ENCODE measurements at regions not wholly inside any gene's neighbourhood (a gene's known extent, or its start where the extent isn't known, plus 50 kb on each side); places are given as distances from the start of the nearest gene placed in this dataset.

DNA sequence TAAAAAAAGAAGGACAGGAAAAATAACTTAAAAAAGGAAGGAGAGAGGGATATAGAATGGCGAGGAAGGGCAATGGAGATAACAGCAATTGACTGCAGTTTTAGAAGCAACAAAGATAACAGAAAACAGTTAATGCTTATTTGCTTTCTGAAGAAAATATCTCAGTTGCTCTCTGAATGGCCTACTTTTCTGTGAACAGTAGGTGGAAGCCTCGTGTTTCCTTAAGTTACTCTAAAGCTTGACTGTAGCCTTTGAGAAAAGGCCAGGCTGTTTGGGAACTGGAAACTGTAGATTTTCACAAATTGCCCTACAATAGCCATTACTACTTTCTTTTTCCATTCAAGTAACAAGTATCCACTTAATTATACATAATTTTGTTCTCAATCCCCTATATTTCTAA lies 404.5 kb downstream of the YTHDC2 start:
- no peak for DNase-seq

DNA sequence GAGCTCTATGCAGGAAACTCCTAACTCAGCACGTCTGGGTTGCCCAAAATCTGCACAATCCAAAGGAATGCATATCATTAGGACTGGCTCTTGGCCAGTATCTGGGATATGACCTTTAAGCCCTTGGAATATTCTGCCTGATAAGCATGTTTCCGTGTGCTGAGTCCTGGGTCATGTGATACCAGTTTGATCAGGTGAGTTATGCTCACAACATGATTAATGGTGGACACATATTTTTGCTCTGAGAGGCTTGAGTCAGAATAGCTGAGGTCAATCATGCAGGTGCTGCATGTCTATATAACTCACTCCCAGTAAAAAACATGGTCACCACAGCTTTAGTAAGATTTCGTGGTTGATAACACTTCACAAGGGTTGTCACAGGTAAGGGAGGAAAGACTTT lies 408.8 kb downstream of the YTHDC2 start:
- no peak for DNase-seq

DNA sequence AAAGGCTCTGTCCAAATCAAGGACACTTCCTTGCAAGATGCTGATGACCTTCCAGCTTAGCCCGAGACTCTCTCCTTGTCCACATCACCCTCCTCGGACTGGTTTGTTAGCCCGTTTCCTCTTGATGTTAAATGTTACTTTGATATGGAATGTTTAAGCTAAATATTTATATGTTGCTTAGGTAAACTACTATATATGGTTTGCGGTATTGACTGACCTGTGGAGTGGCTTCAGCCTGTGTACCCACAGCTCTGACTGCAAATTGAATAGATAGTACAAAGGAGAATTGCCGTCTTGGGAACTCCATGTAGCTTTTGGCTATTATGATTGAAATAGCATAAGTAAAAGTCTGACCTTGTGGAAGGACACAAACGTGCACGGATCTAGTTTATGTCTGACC lies 422.0 kb downstream of the YTHDC2 start:
- DNase-seq = no peak

DNA sequence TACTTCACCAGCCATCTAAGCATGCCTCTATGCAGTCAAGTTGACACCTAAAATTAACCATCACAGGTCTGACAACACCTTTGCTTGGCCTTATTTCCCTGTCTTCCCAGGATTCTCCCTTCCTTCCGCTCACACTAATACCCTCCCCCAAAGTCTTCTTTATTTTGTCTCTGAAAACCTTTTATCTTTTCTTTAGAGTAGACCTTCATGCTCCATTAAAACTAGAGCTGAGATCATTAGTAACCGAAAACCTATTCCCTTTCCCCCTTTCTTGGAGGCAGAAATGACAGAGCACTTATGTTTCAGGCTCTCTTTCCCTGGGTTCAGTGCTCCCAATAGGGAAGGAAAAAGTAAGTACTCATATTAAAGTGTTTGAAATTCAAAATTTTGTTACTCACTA lies 423.8 kb downstream of the YTHDC2 start:
- DNase-seq = no peak

DNA sequence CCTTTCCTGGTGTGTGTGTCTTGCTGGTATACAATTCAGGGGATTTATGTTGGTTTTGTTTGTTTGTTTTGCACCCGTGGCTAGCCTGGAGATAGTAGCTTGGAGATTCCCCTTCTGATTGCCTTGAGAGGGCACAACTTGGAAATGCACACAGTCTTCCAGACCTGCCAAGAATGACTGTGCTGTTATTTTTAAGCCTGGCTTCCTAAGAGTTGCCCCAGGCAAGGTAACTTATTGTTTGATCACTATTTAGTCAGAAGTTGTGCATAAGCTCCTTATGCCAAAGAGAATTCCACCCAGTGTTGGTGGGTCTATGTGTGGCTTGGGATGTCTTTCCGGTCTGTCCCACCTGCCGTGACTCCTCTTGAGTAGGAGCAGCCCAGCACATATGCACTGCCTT lies 421.9 kb upstream of the KCNN2 start:
- no peak for DNase-seq

DNA sequence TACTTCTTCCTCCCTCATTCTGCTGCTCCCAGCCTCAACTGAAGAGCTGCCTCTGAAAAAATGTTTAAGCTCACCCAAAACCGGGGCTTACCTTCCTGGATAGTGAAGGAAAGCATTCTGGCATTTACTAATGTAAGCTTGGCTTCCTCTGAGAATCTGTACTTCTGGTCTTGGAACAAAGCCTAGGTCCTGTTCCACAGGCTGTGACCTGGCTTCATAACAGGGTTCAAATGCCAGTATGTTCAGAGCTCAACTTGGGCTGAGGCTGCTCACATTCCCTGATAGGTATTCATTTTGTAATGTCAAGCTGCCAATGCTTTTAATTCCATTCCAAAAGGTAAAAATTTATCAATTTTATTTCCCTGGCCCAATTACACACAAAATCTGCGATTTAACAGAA lies 411.7 kb upstream of the KCNN2 start:
- DNase-seq = no peak

DNA sequence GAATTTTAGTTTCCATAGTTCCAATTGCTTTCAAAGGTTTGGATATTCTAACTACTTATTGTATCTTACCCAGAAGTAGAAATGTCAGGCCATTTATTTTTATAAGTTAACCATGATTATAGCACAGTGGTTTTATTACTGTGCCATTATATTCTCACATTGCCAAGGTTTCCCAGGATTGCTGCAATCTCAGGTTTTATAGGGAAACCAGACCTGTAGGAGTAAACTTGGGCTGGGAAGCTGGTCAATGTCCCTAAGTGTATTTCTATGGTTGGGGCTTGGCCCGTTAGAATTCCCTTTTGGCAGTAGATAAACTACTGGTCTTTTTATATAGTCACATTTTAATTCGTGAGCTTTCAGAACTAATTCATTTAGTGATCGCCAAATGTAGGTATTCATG lies 396.6 kb upstream of the KCNN2 start:
- DNase-seq = no peak

DNA sequence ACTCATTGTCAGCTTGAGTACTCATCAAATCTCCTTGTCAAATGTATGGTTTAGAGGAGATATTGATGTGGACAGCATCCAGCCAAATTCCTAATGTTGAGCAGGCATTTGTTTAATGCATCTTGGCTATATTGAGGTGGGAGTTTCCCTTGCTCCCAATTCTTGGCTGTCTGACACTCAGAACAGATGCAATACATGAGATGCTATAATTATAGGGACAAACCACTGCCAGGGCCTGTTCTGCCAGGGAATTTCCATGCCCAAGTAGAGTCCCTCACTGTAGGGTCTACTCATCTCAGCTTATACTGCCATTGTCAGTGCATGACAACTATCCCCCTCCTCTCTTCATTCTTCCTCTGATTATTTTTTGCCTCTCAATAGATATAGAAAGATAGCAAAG lies 392.0 kb upstream of the KCNN2 start:
- DNase-seq = no peak

DNA sequence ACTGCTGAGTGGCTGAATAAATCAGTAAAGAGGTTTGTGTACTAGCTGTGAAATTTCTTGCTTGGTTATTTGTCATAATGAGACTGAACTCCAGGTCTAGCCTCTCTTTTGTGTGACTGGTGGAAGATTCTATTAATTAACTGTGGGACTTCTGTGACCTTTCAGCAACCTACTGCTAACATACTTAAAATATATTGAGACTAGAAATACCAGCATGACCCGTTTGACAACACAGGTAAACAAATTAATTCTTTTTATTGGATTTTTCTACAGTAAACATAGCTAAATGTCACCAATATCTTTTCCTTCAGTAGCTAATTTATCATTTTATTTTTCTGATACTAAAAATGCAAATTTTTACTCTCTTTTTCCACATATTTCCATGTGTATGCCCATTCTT lies 390.4 kb upstream of the KCNN2 start:
- DNase-seq = no peak

DNA sequence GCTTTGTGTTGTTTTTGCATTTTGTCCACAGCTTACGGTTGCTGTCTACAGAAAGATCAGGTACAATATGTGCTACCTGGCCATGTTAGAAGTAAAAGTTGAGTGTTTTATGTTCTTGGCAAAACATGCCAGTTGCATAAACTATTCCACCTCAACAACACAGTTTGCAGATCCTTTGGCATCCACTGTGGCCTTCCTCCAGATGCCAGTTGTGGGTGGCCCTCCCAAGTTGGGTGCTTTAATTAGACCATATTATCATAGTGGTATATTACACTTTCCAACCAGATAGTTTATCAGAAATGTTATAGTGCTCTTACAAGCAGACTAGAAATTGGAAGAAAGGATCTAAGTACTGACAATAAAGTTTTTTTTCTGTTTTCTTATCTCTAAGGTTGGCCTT lies 386.9 kb upstream of the KCNN2 start:
- no peak for DNase-seq

DNA sequence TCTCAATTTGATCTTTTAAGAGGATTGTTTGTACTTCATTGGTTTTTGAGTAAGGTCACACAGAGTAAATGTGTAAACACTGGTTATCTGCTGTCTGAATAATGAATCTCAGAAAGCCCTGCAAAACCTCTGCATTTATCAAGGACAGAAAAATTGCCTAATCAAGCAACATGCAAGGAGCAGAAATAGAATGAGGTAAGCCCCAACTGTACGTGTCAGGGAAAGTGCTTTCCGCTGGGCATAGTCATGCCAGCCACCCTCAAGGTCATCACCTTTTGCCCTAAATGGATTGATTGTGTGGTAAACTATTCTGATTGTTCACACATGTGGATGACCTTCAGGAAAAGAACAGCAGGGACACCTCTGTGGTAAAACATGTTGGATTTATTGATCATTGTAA lies 376.9 kb upstream of the KCNN2 start:
- DNase-seq = no peak

DNA sequence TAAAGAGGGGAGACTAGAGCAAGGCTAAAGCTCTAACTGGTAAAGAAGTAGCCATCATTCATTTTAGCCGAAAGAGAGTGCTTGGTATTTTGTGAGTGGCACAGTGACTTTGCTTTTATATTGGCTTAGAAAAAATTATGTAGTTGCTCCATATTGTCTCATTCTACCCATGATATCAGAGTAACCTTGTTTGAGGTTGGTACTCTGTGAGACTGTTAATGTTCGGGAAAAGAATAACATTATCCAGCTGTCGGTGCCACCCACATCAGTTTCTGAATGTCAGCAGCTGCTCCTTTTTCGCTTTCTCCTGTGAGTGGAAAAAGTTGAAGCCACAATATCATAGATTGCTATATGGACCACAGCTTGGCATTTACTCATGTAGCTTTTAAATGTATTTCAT lies 376.4 kb upstream of the KCNN2 start:
- no peak for DNase-seq

DNA sequence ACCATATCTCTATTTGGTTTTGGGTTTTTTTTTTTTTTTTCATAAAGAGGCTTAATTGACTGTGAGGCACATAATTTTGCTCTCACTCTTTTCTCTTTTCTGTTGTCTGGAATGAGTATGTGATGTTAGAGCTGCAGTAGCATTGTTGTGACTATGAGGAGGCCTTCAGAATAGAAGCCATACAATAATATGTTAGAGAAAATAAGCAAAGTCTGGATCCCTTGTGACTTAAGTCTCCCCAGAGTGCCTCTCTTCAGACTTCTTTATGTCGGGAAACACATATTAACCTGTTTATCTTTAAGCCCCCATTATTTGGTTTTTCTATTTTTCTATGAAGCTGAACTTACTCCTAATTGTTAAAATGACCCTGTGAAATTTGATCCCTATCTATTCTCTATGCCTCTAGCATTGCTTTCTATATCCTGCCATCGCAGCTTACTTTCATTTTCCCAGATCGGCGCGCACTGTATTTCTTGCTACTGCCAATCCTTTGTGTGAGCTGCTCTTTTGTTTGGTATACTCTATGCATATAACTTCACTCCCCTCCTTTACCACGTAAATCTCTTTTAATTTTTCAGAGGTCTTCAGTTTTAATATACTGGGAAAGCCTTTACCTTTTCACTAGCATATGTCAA lies 372.5 kb upstream of the KCNN2 start:
- DNase-seq = peak; percentile 69

DNA sequence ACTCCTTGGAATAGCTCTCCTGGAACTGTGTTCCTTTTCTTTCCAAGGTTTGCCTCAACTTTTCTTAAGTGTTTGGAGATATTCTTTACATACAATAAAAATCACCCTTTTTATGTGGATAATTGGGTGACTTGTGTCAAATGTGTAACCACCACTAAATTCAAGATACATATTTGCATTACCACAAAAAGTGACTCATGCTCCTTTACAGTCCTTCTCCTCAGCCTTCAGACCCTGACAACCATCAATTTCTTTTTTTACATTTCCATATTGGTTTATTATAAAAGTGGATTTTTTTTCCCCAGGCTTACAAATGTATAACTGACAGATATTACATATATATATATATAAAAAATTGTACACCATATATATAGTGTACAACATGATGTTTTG lies 372.0 kb upstream of the KCNN2 start:
- peak; percentile 46 for DNase-seq

DNA sequence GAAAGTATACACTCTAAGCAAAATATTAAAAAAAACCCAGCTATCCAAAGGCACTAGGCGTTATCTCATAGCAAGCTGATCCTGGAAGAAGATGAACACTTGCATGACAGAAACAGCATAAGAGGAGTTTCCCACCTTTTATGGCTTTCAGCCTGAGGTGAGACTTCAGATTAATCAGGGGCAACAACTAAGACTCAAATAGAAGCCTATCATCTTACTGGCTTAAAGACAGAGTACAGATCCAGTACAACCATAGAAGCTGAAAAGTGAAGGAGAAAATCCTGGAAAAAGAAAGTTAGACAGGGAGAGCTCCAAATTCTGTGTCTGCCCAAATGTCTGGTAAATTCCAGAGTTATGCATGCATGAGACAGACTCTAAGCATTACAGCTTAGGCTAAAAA lies 360.8 kb upstream of the KCNN2 start:
- DNase-seq = no peak

DNA sequence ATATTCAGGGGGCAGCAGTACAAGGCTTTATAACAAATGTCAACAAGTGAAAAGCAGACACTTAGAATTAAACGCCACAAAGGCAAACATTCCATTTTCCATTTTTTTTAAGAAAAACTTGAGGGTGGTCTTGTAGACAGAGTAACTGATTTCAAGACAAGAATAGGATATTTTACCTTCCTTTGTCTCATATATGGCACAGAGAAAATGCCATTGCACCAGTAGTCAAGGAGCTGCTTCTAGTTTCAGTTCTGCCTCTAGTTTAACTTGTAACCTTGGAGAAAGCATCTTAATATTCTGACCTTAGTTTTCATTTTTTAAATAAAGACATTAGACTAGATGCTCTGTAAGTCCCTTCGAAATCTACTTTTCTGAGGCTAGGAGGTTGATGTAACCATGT lies 355.3 kb upstream of the KCNN2 start:
- no peak for DNase-seq

DNA sequence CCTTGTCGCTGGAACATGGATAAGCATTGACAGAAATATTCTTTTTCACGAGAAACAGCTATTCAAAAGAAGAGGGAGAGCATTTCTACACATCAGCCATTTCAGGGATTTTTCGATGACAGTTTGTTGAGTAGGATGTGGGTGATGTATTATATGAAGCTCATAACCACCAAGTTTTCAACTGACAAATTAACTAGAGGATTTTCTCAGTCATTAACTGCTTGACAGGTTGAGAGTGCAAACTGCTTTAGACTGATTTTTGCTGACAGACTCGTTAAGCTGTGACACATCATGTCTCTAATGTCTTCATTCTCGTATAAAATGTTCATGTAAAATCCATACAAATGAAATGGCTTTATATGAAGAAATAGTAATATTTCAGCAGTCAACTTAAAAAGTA lies 354.2 kb upstream of the KCNN2 start:
- DNase-seq = no peak

DNA sequence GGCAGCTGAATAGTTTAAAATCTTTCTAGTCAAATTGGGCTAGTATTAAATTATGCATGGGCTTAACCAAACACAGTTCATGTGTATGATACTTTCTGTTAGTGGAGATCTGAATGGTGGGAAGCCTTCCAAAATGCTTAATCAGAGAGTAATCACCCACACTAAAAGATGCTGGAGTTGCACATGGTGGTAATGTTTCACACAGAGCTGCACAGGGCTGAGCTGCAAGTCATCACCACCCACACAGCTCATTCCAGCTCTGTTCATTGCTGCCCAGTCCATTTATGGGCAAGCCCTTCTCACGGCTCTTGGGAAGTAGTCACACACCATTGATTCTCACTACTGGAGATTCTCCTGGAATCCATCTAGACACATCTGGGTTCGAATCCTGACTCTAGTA lies 351.5 kb upstream of the KCNN2 start:
- DNase-seq = no peak

DNA sequence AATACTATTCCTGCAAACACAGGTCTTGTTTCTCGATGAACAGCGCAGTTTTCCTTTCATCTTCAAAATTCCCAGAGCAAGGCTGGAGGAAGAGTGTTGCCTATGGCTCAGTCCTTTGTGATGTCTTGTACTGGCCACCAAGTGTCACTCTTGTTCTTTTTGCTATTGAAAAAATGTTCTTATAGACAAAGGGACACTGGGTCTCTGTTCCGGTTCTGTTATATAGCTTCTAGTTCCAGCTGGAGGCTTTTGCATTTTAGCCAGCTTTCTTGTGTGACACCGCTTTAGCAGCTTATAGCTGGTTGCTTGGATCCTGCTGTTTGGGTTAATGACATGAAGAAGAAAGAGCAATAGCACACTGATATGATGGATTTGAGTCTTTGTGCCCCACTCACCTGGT lies 343.7 kb upstream of the KCNN2 start:
- peak; percentile 49 for DNase-seq

DNA sequence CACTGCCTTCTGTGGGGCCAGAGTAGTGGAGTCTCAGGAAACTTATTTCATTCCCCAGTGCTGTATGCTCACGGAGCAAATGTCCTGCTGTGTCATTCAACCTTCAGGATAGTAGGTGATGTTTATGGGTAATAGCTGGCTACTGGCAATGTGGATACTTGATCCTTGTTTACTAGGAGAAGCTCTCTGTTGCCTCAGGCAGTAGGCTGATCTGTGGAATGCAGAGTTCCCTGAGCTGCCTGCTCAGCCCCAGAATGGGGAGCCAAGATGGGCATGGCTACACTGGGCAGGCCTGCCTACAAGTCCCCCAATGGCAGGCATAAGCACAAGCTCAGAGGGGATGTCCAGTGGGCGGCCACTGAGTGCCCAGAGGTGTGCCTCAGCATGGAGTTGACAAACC lies 323.1 kb upstream of the KCNN2 start:
- DNase-seq = no peak

DNA sequence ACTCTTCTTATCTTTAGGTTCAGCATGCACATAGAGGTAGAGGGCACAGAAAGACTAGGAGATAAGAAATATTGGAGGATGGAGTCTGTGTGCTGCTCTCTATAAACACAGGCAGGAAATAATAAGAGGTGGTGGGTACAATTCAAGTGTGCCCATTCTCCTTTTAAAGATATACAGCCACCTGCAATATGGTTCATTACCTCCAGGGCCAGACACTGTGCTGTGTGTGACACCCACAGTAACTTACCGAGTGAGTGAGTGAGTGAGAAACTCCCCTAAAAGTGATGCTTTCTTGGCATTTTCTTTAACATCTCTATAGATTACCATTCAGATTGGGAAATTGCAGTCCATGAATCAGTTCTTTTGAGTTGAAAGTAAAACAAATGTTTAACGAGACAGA lies 311.8 kb upstream of the KCNN2 start:
- DNase-seq = no peak

DNA sequence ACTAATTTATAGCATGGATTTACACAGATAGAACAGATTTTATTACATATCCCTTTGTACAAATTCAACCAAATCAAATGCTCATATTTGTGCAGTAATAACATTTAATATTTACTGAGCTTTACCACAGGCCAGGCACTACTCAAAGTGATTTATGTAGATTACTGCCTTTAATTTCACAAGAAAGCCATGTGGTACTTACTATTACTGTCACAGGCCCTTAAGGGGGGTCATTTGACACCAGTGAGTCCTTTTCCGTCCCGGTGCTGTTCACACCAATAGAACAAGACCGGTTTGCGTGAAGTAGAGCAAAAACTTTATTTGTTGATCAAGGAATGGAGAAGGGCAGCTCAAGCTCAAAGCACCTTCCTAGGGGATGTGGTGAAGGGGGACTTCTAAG lies 308.5 kb upstream of the KCNN2 start:
- no peak for DNase-seq

DNA sequence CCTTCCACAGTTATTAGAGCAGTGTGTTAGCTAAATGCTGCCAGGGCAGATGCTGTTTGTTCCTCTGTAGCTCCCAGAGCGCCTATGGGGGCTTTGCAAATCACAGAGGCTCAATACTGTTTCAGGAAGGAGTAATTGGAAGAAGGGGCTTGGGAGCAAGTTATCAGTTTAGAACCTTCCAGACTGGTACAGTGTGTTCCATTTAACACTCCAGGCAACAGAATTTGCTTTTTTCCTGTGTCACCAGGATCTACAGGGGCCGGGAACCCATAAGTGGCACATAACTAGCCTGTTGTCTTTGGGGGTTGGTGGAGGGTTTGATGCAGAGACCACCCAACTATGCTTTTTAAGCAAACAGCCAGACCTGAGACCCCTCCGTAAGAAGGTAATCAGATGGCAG lies 307.3 kb upstream of the KCNN2 start:
- no peak for DNase-seq

DNA sequence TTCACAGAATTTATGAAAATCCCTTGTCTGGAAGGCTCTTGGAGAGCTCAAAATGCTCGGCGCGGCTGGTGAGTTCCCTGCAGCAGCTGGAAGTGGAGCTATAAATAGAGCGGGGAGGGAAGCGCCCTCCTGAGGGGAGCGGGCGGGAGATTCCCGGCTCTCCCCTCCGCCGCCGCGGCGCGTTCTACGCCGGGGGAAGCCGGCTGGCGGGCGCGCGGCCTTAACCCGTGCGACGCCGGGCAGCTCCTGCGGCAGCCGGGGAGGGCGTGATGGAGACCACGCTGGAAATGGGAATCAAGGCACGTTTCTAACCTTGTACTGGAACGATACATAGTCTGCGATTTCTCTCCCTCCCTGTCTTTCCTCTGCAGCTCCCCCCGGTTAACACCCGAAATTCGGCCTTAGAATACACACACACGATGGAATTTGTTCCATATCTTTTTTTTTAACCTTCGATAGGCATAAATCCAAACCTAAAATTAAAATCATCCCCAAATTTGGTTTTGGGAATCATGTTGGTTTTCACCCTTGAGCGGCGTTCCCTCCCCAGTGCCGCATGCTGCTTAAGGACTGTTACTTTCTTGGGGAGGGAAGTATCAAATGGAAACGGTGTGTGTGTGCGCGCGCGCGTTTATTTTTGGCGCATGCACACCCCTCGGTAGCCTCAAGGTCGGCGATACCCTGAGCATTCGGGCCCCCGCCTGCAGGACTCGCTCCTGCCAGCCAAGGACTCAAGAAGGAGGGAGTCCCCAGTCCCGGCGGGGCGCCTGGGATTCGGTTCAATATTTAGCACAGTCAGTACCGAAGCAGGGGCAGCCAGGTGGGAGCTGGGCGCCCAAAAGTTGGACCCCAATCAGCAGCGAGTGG lies 306.3 kb upstream of the KCNN2 start:
- DNase-seq = peak; percentile 86

DNA sequence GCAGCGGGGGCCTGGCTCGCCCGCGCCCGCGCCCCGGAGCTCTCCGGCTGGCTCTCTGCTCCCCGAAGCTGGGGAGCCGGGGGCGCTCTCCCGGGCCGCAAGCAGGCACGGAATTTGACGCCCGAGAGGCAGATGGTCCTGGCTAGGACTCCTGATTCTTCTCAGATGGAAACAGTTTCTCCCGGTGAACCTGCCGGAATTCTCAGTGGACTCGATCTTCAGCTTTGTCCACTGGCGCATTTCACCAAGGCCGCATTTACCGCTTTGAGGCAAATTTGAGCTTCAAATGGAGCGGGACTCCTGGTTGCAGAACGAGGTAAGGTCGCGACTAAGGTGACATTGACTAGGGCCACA lies 305.7 kb upstream of the KCNN2 start:
- peak; percentile 28 for DNase-seq

Data from DMS53 (cell line).